ENCODE measurements at regions not wholly inside any gene's neighbourhood (a gene's known extent, or its start where the extent isn't known, plus 50 kb on each side); places are given as distances from the start of the nearest gene placed in this dataset.
"Not testable (repeated sequence)": the region's sequence is repeated elsewhere in the genome, so short reads cannot be mapped to it uniquely, and the experiment has no call there.

DNA sequence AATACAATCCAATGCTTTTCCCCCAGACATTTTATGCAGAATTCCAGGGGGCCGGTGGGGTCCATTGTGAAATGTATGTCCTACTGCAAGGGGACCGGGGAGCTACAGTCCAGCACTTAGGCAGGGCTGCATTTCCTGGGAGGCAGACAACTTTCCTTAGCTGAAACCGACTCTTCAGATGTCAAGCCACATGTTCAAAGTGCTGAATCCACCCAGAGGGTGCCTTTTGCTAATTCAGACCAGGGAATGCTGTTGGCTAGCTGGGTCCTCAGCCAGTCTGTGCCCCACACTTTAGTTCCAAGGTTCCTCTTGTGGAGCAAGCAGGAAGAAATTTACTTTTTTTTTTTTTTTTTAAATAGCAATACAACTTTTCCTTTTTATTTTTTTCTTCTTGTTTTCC is 219.5 kb upstream of the LRTM1 start:
- DNase-seq, result no peak

DNA sequence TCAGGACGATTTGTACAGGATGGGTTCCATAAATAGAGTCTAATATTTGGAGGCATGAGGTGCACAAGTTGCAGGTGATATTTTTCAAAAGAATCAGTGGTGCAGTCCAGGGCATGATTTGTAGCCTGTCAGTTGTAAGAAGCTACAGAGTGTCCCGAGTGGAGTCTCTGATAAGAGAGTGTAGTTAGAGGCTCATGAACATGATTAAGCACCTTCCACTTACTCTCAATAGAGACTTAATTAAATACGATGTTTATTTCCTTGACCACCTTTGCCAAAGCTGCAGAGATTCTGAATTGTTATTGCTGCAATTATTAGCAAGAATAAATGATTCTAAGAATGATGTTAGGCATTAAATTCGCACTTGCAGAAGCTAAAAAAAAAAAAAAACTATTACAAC is 218.4 kb upstream of the LRTM1 start:
- no peak for DNase-seq

DNA sequence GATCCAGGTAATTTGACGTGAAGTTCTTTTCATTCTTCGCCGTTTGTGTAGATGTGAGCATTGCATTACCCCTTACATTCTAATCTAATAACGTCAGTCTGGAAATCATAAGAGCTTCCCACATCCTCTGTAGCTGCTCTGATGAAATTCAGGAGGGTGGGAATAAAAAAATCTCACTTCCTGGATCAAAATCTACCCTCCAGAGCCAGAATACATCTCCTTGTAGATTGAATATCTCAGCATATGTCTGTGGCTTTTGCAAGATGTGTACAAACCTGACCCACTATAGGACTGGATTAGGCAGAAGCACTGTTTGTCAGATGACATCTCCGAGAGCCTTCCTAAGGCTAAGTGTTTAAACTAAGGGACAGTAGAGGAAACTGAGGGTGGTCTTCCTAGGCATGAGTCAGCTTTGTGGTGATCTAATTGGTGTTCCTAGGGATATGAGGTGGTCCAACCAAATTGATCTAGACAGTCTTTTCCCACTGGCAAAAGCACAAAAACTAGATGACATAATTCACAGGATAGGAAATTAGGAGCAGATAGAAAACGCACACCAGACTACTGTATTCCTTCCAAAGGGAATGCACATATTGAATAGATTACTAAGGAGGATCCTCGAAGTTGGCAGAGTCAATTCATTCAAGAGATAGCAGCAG is 216.3 kb upstream of the LRTM1 start:
- DNase-seq, result no peak

GRCh38 chr3:55143336-55143735 is 215.5 kb upstream of the LRTM1 start:
- DNase-seq, result no peak

DNA sequence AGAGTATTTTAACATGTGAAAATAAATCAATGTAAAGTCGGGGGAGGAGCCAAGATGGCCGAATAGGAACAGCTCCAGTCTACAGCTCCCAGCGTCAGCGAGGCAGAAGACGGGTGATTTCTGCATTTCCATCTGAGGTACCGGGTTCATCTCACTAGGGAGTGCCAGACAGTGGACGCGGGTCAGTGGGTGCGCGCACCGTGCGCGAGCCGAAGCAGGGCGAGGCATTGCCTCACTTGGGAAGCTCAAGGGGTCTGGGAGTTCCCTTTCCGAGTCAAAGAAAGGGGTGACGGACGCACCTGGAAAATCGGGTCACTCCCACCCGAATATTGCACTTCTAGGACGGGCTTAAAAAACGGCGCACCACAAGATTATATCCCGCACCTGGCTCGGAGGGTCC is 208.4 kb upstream of the LRTM1 start:
- DNase-seq, result not testable (repeated sequence)

GRCh38 chr3:55128225-55128823 is 200.5 kb upstream of the LRTM1 start:
- no peak for DNase-seq

DNA sequence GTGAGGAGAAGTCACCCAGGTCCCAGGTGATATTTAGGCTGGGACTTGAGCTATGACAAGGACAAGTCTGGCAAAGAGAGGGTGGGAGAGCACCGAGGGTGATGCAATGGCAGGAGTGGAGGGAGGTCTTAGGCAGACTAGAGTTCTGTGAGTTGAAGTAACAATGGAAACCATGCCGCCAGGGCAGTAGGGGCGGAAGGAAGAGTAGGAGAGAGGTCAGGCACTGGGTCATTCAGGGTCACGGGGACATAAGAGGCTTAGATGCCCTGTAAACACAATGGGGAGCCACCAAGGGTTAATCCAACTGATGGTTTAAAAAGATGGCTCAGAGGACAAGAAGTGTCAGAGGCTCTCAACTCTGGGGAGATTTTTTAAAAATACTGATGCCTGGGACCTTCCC is 199.7 kb upstream of the LRTM1 start:
- DNase-seq, result no peak

- no peak for DNase-seq
Observed at GRCh38 chr3:55124371-55124770, 196.5 kb upstream of the LRTM1 start.

Data from stimulated activated CD4-positive, alpha-beta T cell treated with anti-CD3 and anti-CD28 coated beads, Interleukin-2, amount 100 ng/mL, for 48 hours (primary cell).